Prostate gland (tissue), 2 donors: ENCODE measurements at regions not wholly inside any gene's neighbourhood (a gene's known extent, or its start where the extent isn't known, plus 50 kb on each side); places are given as distances from the start of the nearest gene placed in this dataset.

ENCODE experiments used
- DNase-seq: peaks from one replicate; pipeline ENCODE4 v3.0.0-alpha.2; 2019; ENCODE audit warnings: low spot score
- H3K27ac ChIP-seq, 2 donors: fragments of 200-600 bp; sonication (generic); 2 replicates each; pipeline ENCODE4 v1.5.1; 2017 to 2019
- H3K27me3 ChIP-seq: fragments of 200-600 bp; sonication (generic); replicated peaks from 2 replicates; pipeline ENCODE4 v1.5.1; 2019; ENCODE audit not compliant: insufficient read depth
- H3K36me3 ChIP-seq, 2 donors: fragments of 200-600 bp; sonication (generic); 1 replicate in 1 of 2; 2 replicates in 1 of 2; pipeline versions ENCODE4 v1.5.1 to v1.8.1; 2017 to 2019
- H3K4me1 ChIP-seq: fragments of 200-600 bp; sonication (generic); replicated peaks from 2 replicates; pipeline ENCODE4 v1.5.1; 2019
- H3K4me3 ChIP-seq, 2 donors: fragments of 200-600 bp; sonication (generic); 2 replicates each; pipeline ENCODE4 v1.5.1; 2017 to 2019
- H3K9me3 ChIP-seq: fragments of 200-600 bp; sonication (generic); 2 replicates; pipeline ENCODE4 v1.5.1; 2017
- CTCF ChIP-seq, 4 experiments: fragments of 200-600 bp in 2 of 4; fragments of 450-650 bp in 2 of 4; sonication (generic) in 2 of 4; IDR thresholded peaks; 1 replicate in 3 of 4; 2 replicates in 1 of 4; pipeline ENCODE4 v1.5.1; 2016 to 2019; ENCODE audit warnings: antibody characterized with exemption in 4 of 4, mild to moderate bottlenecking in 2 of 4, moderate library complexity in 2 of 4
- POLR2A ChIP-seq: fragments of 450-650 bp; IDR thresholded peaks from one replicate; pipeline ENCODE4 v1.6.1; 2016; ENCODE audit warnings: antibody characterized with exemption, mild to moderate bottlenecking
- POLR2AphosphoS5 ChIP-seq: sonication (generic); formaldehyde crosslinking; IDR thresholded peaks from one replicate; pipeline ENCODE4 v1.6.1; 2017; ENCODE audit warnings: antibody characterized with exemption
- WGBS: methylation state at CpG from one replicate; pipeline ENCODE4 v1.1.5; 2018; 5-methylcytosine and 5-hydroxymethylcytosine counted together
- intact Hi-C: fragments of 100-400 bp; cut with DNase I; formaldehyde crosslinking; loops from one replicate; pipeline ENCODE4 v1.14.2; 2022

GRCh38 chr2:103805746-103806145 lies 1043.9 kb downstream of the TMEM182 start:
- intact Hi-C loops: no loop called here
- no peak for DNase-seq
- no peaks in the 10 kb centered on the region for H3K36me3 ChIP-seq
- no peak overlapping the region for H3K4me3 ChIP-seq
- WGBS: 97% methylated on average over 3 of the region's 3 CpGs
- H3K27me3 ChIP-seq: no peaks in the 10 kb centered on the region
- no peaks in the 10 kb centered on the region for H3K4me1 ChIP-seq
- no peak overlapping the region for H3K27ac ChIP-seq
- TF ChIP-seq POLR2AphosphoS5 (no peak), POLR2A (no peak), CTCF (IDR thresholded peaks at IDR 0.05) (no peak)
- H3K9me3 ChIP-seq: no peaks in the 10 kb centered on the region

GRCh38 chr2:103808814-103809213 lies 1045.1 kb upstream of the POU3F3 start:
- Histone ChIP-seq H3K27me3 (no peaks in the 10 kb centered on the region), H3K4me1 (no peaks in the 10 kb centered on the region), H3K4me3 (no peak overlapping the region), H3K9me3 (no peaks in the 10 kb centered on the region), H3K36me3 (no peaks in the 10 kb centered on the region), H3K27ac (no peak overlapping the region)
- intact Hi-C loops: no loop called here
- TF ChIP-seq POLR2AphosphoS5: no peak
- no peak for TF ChIP-seq CTCF (IDR thresholded peaks at IDR 0.05)
- no peak for TF ChIP-seq POLR2A
- DNase-seq: no peak
- WGBS: 44% methylated on average over 8 of the region's 8 CpGs

GRCh38 chr2:103809415-103809814 lies 1044.5 kb upstream of the POU3F3 start:
- intact Hi-C loops: no loop called here
- no peaks in the 10 kb centered on the region for H3K36me3 ChIP-seq
- no peak overlapping the region for H3K27ac ChIP-seq
- H3K4me3 ChIP-seq: no peak overlapping the region
- no peak for DNase-seq
- WGBS: 36% methylated on average over 7 of the region's 7 CpGs
- TF ChIP-seq CTCF (IDR thresholded peaks at IDR 0.05): no peak
- TF ChIP-seq POLR2A: no peak
- TF ChIP-seq POLR2AphosphoS5: no peak
- no peaks in the 10 kb centered on the region for H3K4me1 ChIP-seq
- H3K27me3 ChIP-seq: no peaks in the 10 kb centered on the region
- H3K9me3 ChIP-seq: no peaks in the 10 kb centered on the region

GRCh38 chr2:103809941-103810441 lies 1043.9 kb upstream of the POU3F3 start:
- no peak overlapping the region for H3K27ac ChIP-seq
- no peaks in the 10 kb centered on the region for H3K9me3 ChIP-seq
- no peak overlapping the region for H3K4me3 ChIP-seq
- WGBS: 74% methylated on average over 7 of the region's 7 CpGs
- no peaks in the 10 kb centered on the region for H3K4me1 ChIP-seq
- intact Hi-C loops: no loop called here
- no peaks in the 10 kb centered on the region for H3K27me3 ChIP-seq
- TF ChIP-seq POLR2A (no peak), POLR2AphosphoS5 (no peak), CTCF (IDR thresholded peaks at IDR 0.05) (no peak)
- no peak for DNase-seq
- H3K36me3 ChIP-seq: no peaks in the 10 kb centered on the region

- 73% methylated on average over 2 of the region's 2 CpGs for WGBS
- TF ChIP-seq POLR2AphosphoS5: no peak
- Histone ChIP-seq H3K4me3 (no peak overlapping the region), H3K4me1 (no peaks in the 10 kb centered on the region), H3K9me3 (no peaks in the 10 kb centered on the region), H3K36me3 (no peaks in the 10 kb centered on the region), H3K27ac (no peak overlapping the region), H3K27me3 (no peaks in the 10 kb centered on the region)
- intact Hi-C loops: no loop called here
- no peak for DNase-seq
These were observed 1043.0 kb upstream of the POU3F3 start for GRCh38 chr2:103810875-103811274.
